ENCODE measurements at regions not wholly inside any gene's neighbourhood (a gene's known extent, or its start where the extent isn't known, plus 50 kb on each side); places are given as distances from the start of the nearest gene placed in this dataset.

- TF ChIP-seq POLR2A (IDR thresholded peaks at IDR 0.05; ENCODE audit: low read depth): no peak
- TF ChIP-seq CTCF (IDR thresholded peaks at IDR 0.05): no peak
- no peak for TF ChIP-seq EP300 (IDR thresholded peaks at IDR 0.05)
- no peak for TF ChIP-seq POLR2AphosphoS5 (IDR thresholded peaks at IDR 0.05)
Observed at GRCh38 chr13:79716191-79716590, 235.2 kb downstream of the NDFIP2 start.

All from esophagus muscularis mucosa (tissue), 4 donors.